Ishikawa (cell line): ENCODE measurements at regions not wholly inside any gene's neighbourhood (a gene's known extent, or its start where the extent isn't known, plus 50 kb on each side); places are given as distances from the start of the nearest gene placed in this dataset.

Source experiments
- CEBPB ChIP-seq: IDR thresholded peaks from 2 replicates; pipeline ENCODE4 v1.6.1; 2012
- EGR1 ChIP-seq: IDR thresholded peaks from 2 replicates; pipeline ENCODE4 v1.6.1; 2012
- EP300 ChIP-seq: IDR thresholded peaks from 2 replicates; pipeline ENCODE4 v1.6.1; 2012; ENCODE audit warnings: borderline replicate concordance
- FOXM1 ChIP-seq: IDR thresholded peaks from 2 replicates; pipeline ENCODE4 v1.6.1; 2012; ENCODE audit warnings: low read depth, borderline replicate concordance
- RAD21 ChIP-seq: IDR thresholded peaks from 2 replicates; pipeline ENCODE4 v1.6.1; 2012; ENCODE audit warnings: low read depth
- REST ChIP-seq: IDR thresholded peaks from 2 replicates; pipeline ENCODE4 v1.6.1; 2012; ENCODE audit warnings: low read depth, mild to moderate bottlenecking
- TAF1 ChIP-seq: IDR thresholded peaks from 2 replicates; pipeline ENCODE4 v1.6.1; 2012; ENCODE audit warnings: low read depth, mild to moderate bottlenecking
- TCF12 ChIP-seq: IDR thresholded peaks from 2 replicates; pipeline ENCODE4 v1.6.1; 2012; ENCODE audit warnings: low read depth
- TEAD4 ChIP-seq: IDR thresholded peaks from 2 replicates; pipeline ENCODE4 v1.6.1; 2012
- ZBTB7A ChIP-seq: IDR thresholded peaks from 2 replicates; pipeline ENCODE4 v1.6.1; 2012; ENCODE audit warnings: low read depth

- TF ChIP-seq EP300 (no peak), CEBPB (no peak), RAD21 (no peak), ZBTB7A (no peak), REST (no peak), EGR1 (no peak), TCF12 (no peak), TEAD4 (no peak), FOXM1 (no peak), TAF1 (no peak)
Observed at GRCh38 chr13:71015516-71015915, 851.5 kb downstream of the DACH1 start.
